H1 (cell line): ENCODE measurements at regions not wholly inside any gene's neighbourhood (a gene's known extent, or its start where the extent isn't known, plus 50 kb on each side); places are given as distances from the start of the nearest gene placed in this dataset.

Experiments used
- CTCF ChIA-PET: fragments of 300-600 bp; sonication (Branson Sonifier 250); formaldehyde crosslinking; loops from one replicate; lab custom pipeline; 2021; ENCODE audit not compliant: partially characterized antibody; lab: Charles Lee
- POLR2A ChIA-PET: fragments of 300-600 bp; sonication (Branson Sonifier 250); formaldehyde crosslinking; loops from one replicate; lab custom pipeline; 2021; ENCODE audit warnings: inconsistent platforms; ENCODE audit not compliant: partially characterized antibody; lab: Charles Lee
- DNase-seq, 2 experiments: peaks; one replicate each; pipeline versions ENCODE4 v3.0.0 to v3.0.0-alpha.2; 2010 to 2022; ENCODE audit warnings: low spot score in 2 of 2, low read depth in 1 of 2, mixed read lengths in 1 of 2
- FAIRE-seq: peaks from 2 replicates; lab custom pipeline; 2011; peaks lifted over from hg19 to GRCh38; lab: Jason Lieb, UNC
- H2AFZ ChIP-seq: 2 replicates; pipeline ENCODE4 v1.8.1; 2012; ENCODE audit warnings: low read length, inconsistent platforms
- H2AK5ac ChIP-seq: 2 replicates; pipeline ENCODE4 v1.6.1; 2013; ENCODE audit warnings: low read depth, low read length
- H2BK120ac ChIP-seq: replicated peaks from 2 replicates; pipeline ENCODE3; 2013; ENCODE audit warnings: low read depth, low read length, inconsistent platforms
- H2BK12ac ChIP-seq: 2 replicates; pipeline ENCODE4 v1.6.1; 2013; ENCODE audit warnings: low read depth, low read length
- H2BK15ac ChIP-seq: 2 replicates; pipeline ENCODE4 v1.6.1; 2013; ENCODE audit warnings: low read length
- H2BK20ac ChIP-seq: 2 replicates; pipeline ENCODE4 v1.6.1; 2013; ENCODE audit warnings: low read length
- H2BK5ac ChIP-seq: 2 replicates; pipeline ENCODE4 v1.6.1; 2013; ENCODE audit warnings: low read depth, low read length
- H3K14ac ChIP-seq: 2 replicates; pipeline ENCODE4 v1.6.1; 2013; ENCODE audit warnings: inconsistent platforms; ENCODE audit not compliant: insufficient read length
- H3K18ac ChIP-seq: 2 replicates; pipeline ENCODE4 v1.6.1; 2013; ENCODE audit warnings: low read length; ENCODE audit errors: extremely low read depth
- H3K23ac ChIP-seq: 2 replicates; pipeline ENCODE4 v1.6.1; 2013; ENCODE audit warnings: inconsistent platforms; ENCODE audit not compliant: insufficient read length
- H3K23me2 ChIP-seq: 2 replicates; pipeline ENCODE4 v1.6.1; 2013; ENCODE audit warnings: low read depth, low read length
- H3K27ac ChIP-seq: 2 replicates; pipeline ENCODE4 v1.6.1; 2011; ENCODE audit warnings: low read depth, low read length, inconsistent platforms
- H3K27me3 ChIP-seq, 4 experiments: replicated peaks in 1 of 4; 1 replicate in 1 of 4; 2 replicates in 3 of 4; pipeline versions ENCODE4 v1.6.1 to v1.8.1; 2011 to 2013; ENCODE audit warnings: low read length in 3 of 4, mild to moderate bottlenecking in 3 of 4, inconsistent platforms in 2 of 4, mixed read lengths in 2 of 4, moderate library complexity in 1 of 4; ENCODE audit not compliant: control insufficient read depth in 3 of 4, insufficient read depth in 3 of 4; ENCODE audit errors: extremely low read depth in 1 of 4
- H3K36me3 ChIP-seq, 4 experiments: 2 replicates each; pipeline versions ENCODE4 v1.6.1 to v1.8.1; 2011 to 2013; ENCODE audit warnings: mild to moderate bottlenecking in 4 of 4, low read length in 3 of 4, moderate library complexity in 2 of 4, control low read depth in 1 of 4, inconsistent platforms in 1 of 4; ENCODE audit not compliant: insufficient read depth in 4 of 4, control insufficient read depth in 2 of 4
- H3K4ac ChIP-seq: replicated peaks from 2 replicates; pipeline ENCODE3; 2013; ENCODE audit warnings: low read length, low read depth, mixed read lengths, inconsistent platforms; ENCODE audit not compliant: insufficient read length
- H3K4me1 ChIP-seq, 4 experiments: replicated peaks in 1 of 4; 1 replicate in 1 of 4; 2 replicates in 3 of 4; pipeline versions ENCODE4 v1.6.1 to v1.8.1; 2011 to 2013; ENCODE audit warnings: low read length in 3 of 4, inconsistent platforms in 2 of 4, mixed read lengths in 1 of 4; ENCODE audit not compliant: insufficient read depth in 4 of 4, control insufficient read depth in 3 of 4
- H3K4me2 ChIP-seq, 2 experiments: 2 replicates each; pipeline versions ENCODE4 v1.6.1 to v1.8.1; 2011 to 2013; ENCODE audit warnings: low read depth in 2 of 2, low read length in 2 of 2, control low read depth in 1 of 2, inconsistent platforms in 1 of 2, mild to moderate bottlenecking in 1 of 2; ENCODE audit not compliant: insufficient read depth in 1 of 2
- H3K4me3 ChIP-seq, 4 experiments: fragments of 200-600, 300-600 bp in 1 of 4; sonication (generic), shearing (Covaris generic), sonication (Bioruptor Twin) in 1 of 4; 2 replicates each; pipeline versions ENCODE4 v1.5.1 to v1.8.1; 2011 to 2016; ENCODE audit warnings: low read length in 4 of 4, low read depth in 3 of 4, control low read depth in 2 of 4, inconsistent platforms in 2 of 4, mild to moderate bottlenecking in 2 of 4, mixed read lengths in 1 of 4, moderate library complexity in 1 of 4; ENCODE audit not compliant: insufficient read depth in 2 of 4; ENCODE audit errors: extremely low read depth in 1 of 4
- H3K56ac ChIP-seq: replicated peaks from 2 replicates; pipeline ENCODE3; 2013; ENCODE audit warnings: low read depth, mild to moderate bottlenecking, mixed read lengths, low read length, inconsistent platforms; ENCODE audit not compliant: insufficient read length
- H3K79me1 ChIP-seq: 2 replicates; pipeline ENCODE4 v1.6.1; 2013; ENCODE audit warnings: low read depth, low read length, control low read depth
- H3K79me2 ChIP-seq, 2 experiments: 2 replicates each; pipeline versions ENCODE4 v1.6.1 to v1.8.1; 2012 to 2013; ENCODE audit warnings: low read length in 2 of 2, mild to moderate bottlenecking in 2 of 2, inconsistent platforms in 1 of 2; ENCODE audit not compliant: insufficient read depth in 2 of 2, control insufficient read depth in 1 of 2
- H3K9ac ChIP-seq, 4 experiments: replicated peaks in 1 of 4; 1 replicate in 1 of 4; 2 replicates in 3 of 4; pipeline versions ENCODE4 v1.6.1 to v1.8.1; 2011 to 2013; ENCODE audit warnings: low read depth in 3 of 4, low read length in 3 of 4, control low read depth in 2 of 4, mild to moderate bottlenecking in 2 of 4, moderate library complexity in 2 of 4, inconsistent platforms in 1 of 4; ENCODE audit errors: extremely low read depth in 1 of 4
- H3K9me3 ChIP-seq, 2 experiments: 2 replicates each; pipeline versions ENCODE4 v1.6.1 to v1.8.1; 2012 to 2013; ENCODE audit warnings: mild to moderate bottlenecking in 2 of 2, moderate library complexity in 2 of 2, control low read depth in 1 of 2, inconsistent platforms in 1 of 2, low read depth in 1 of 2, low read length in 1 of 2, mixed read lengths in 1 of 2; ENCODE audit not compliant: insufficient read depth in 2 of 2
- H4K20me1 ChIP-seq, 2 experiments: replicated peaks in 1 of 2; 2 replicates each; pipeline versions ENCODE3 to v1.8.1; 2011 to 2013; ENCODE audit warnings: inconsistent platforms in 2 of 2, low read length in 2 of 2, mild to moderate bottlenecking in 1 of 2; ENCODE audit not compliant: insufficient read depth in 2 of 2, control insufficient read depth in 1 of 2
- H4K5ac ChIP-seq: 2 replicates; pipeline ENCODE4 v1.6.1; 2013; ENCODE audit warnings: low read length, low read depth, mixed read lengths, inconsistent platforms; ENCODE audit not compliant: insufficient read length
- H4K8ac ChIP-seq: 2 replicates; pipeline ENCODE4 v1.8.0; 2013; ENCODE audit warnings: mild to moderate bottlenecking, moderate library complexity, low read length, inconsistent platforms; ENCODE audit not compliant: insufficient read depth; ENCODE audit errors: extremely low read depth
- H4K91ac ChIP-seq: replicated peaks from 2 replicates; pipeline ENCODE3; 2013; ENCODE audit warnings: low read length, mixed read lengths, inconsistent platforms; ENCODE audit not compliant: insufficient read length
- ASH2L ChIP-seq: fragments of 200-600, 300-600 bp; sonication (generic); IDR thresholded peaks from one replicate; pipeline ENCODE4 v1.7.1; 2017; ENCODE audit warnings: low read length
- BRCA1 ChIP-seq: IDR thresholded peaks from 2 replicates; pipeline ENCODE4 v1.6.1; 2012; ENCODE audit warnings: low read depth, low read length, improper control_type of control experiment
- CBX5 ChIP-seq: fragments of 300-800, 300-1000 bp; sonication (generic); IDR thresholded peaks from 2 replicates; pipeline ENCODE4 v1.7.1; 2016; ENCODE audit warnings: antibody characterized with exemption, low read length, low read depth
- CHD2 ChIP-seq: IDR thresholded peaks from 2 replicates; pipeline ENCODE4 v1.6.1; 2012; ENCODE audit warnings: low read length, improper control_type of control experiment
- EZH2 ChIP-seq: fragments of 200-600 bp; sonication (generic); IDR thresholded peaks from 2 replicates; pipeline ENCODE4 v1.7.1; 2012; ENCODE audit warnings: low read depth, mild to moderate bottlenecking, moderate library complexity, low read length, inconsistent platforms; ENCODE audit not compliant: severe bottlenecking
- FOSL1 ChIP-seq: IDR thresholded peaks from 2 replicates; pipeline ENCODE4 v1.6.1; 2011; ENCODE audit warnings: mild to moderate bottlenecking, low read depth, low read length, moderate library complexity; ENCODE audit not compliant: insufficient read depth
- JUN ChIP-seq: IDR thresholded peaks from 2 replicates; pipeline ENCODE4 v1.6.1; 2011; ENCODE audit warnings: low read depth, mild to moderate bottlenecking, improper control_type of control experiment, low read length
- KDM1A ChIP-seq: fragments of 200-600, 300-600 bp; sonication (generic); IDR thresholded peaks from 2 replicates; pipeline ENCODE4 v1.7.1; 2016; ENCODE audit warnings: mild to moderate bottlenecking, low read length, borderline replicate concordance
- NANOG ChIP-seq: IDR thresholded peaks from 2 replicates; pipeline ENCODE4 v1.6.1; 2011; ENCODE audit warnings: low read length, low read depth, mild to moderate bottlenecking, inconsistent platforms; ENCODE audit not compliant: insufficient read depth, poor library complexity, severe bottlenecking
- RBBP5 ChIP-seq: IDR thresholded peaks from 2 replicates; pipeline ENCODE4 v1.7.1; 2012; ENCODE audit warnings: low read depth, mild to moderate bottlenecking, inconsistent platforms, low read length, moderate library complexity, borderline replicate concordance
- RNF2 ChIP-seq: fragments of 200-900, 300-1000 bp; sonication (generic); IDR thresholded peaks from 2 replicates; pipeline ENCODE4 v1.7.1; 2016; ENCODE audit warnings: borderline replicate concordance, low read depth, mild to moderate bottlenecking, antibody characterized with exemption, low read length; ENCODE audit not compliant: poor library complexity, severe bottlenecking; ENCODE audit errors: missing control alignments
- SP4 ChIP-seq: IDR thresholded peaks from 2 replicates; pipeline ENCODE4 v1.6.1; 2012; ENCODE audit warnings: low read length, inconsistent platforms
- SRF ChIP-seq: IDR thresholded peaks from 2 replicates; pipeline ENCODE4 v1.6.1; 2011; ENCODE audit warnings: mild to moderate bottlenecking, low read depth, low read length, moderate library complexity
- TAF7 ChIP-seq: optimal IDR thresholded peaks from 2 replicates; pipeline ENCODE3; 2011; ENCODE audit warnings: low read depth, mild to moderate bottlenecking, inconsistent platforms, low read length, moderate library complexity, borderline replicate concordance
- ZNF274 ChIP-seq: IDR thresholded peaks from 2 replicates; pipeline ENCODE4 v1.7.0; 2012; ENCODE audit warnings: low read length, borderline replicate concordance; ENCODE audit errors: extremely low read depth
- WGBS, 2 experiments: shearing (Covaris generic) in 1 of 2; methylation state at CpG; one replicate each; pipeline versions ENCODE4 v1.1.6 to v1.1.7; 2013 to 2015; ENCODE audit warnings: low lambda C conversion rate in 2 of 2, mixed read lengths in 2 of 2, inconsistent platforms in 1 of 2, low coverage in 1 of 2, missing lambda C conversion rate in 1 of 2; ENCODE audit not compliant: insufficient replicate concordance in 2 of 2, insufficient coverage in 1 of 2, insufficient read length in 1 of 2; ENCODE audit errors: extremely low coverage in 1 of 2, missing lambda C conversion rate in 1 of 2; 5-methylcytosine and 5-hydroxymethylcytosine counted together

DNA sequence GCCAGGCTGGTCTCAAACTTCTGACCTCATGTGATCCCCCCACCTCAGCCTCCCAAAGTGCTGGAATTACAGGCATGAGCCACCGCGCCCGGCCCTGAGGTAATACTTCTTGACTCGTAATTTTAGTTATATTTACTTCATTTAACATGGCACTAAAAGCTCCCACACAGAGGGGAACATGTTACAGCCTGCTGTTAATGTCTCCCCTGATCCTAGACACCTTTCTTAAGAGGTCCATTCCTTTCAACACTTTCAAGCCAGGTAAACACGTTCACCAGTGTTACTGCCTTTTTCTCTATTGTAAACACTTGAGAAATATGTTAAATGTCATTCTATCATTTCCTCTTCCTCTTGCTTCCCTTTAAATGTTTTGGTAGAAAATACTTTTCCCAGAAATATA is 161.4 kb downstream of the METTL4 start:
- CTCF ChIA-PET: no interaction called here
- WGBS, 2 experiments: 91% methylated on average over 5 of the region's 5 CpGs; no CpG with 5 or more reads in 1 of the 2 experiments
- no peak overlapping the region for H2BK120ac ChIP-seq
- no peak overlapping the region for H3K14ac ChIP-seq
- H2BK5ac ChIP-seq: no peak overlapping the region
- no peak overlapping the region for H2AK5ac ChIP-seq
- H2BK12ac ChIP-seq: no peak overlapping the region
- no peaks in the 10 kb centered on the region for H3K9me3 ChIP-seq
- no peak overlapping the region for H4K91ac ChIP-seq
- FAIRE-seq (no peak), DNase-seq (no peak)
- no peak overlapping the region for H2AFZ ChIP-seq
- H3K36me3 ChIP-seq: no peaks in the 10 kb centered on the region
- H3K23me2 ChIP-seq: no peaks in the 10 kb centered on the region
- no peaks in the 10 kb centered on the region for H4K20me1 ChIP-seq
- no peak overlapping the region for H3K4me2 ChIP-seq
- no peaks in the 10 kb centered on the region for H3K79me1 ChIP-seq
- no peak overlapping the region for H3K56ac ChIP-seq
- H3K4me1 ChIP-seq: no peaks in the 10 kb centered on the region; a peak in 1 of 7 replicates
- H3K9ac ChIP-seq: no peak overlapping the region
- no peak overlapping the region for H3K27ac ChIP-seq
- H4K5ac ChIP-seq: no peak overlapping the region
- no peak overlapping the region for H2BK20ac ChIP-seq
- POLR2A ChIA-PET: no interaction called here
- H3K4ac ChIP-seq: no peak overlapping the region
- no peak overlapping the region for H4K8ac ChIP-seq
- H3K18ac ChIP-seq: no peak overlapping the region
- no peak overlapping the region for H3K4me3 ChIP-seq
- H3K27me3 ChIP-seq: no peaks in the 10 kb centered on the region
- H3K79me2 ChIP-seq: no peaks in the 10 kb centered on the region
- H2BK15ac ChIP-seq: no peak overlapping the region
- no peak overlapping the region for H3K23ac ChIP-seq
- TF ChIP-seq CHD2 (no peak), SRF (no peak), FOSL1 (no peak), CBX5 (no peak), KDM1A (no peak), ASH2L (no peak), RNF2 (no peak), SP4 (no peak), TAF7 (no peak), EZH2 (no peak), JUN (no peak), ZNF274 (no peak), BRCA1 (no peak), RBBP5 (no peak), NANOG (no peak)
